ENCODE measurements at regions not wholly inside any gene's neighbourhood (a gene's known extent, or its start where the extent isn't known, plus 50 kb on each side); places are given as distances from the start of the nearest gene placed in this dataset.

- TF ChIP-seq SCRT2 (tag by site-specific recombination; IDR thresholded peaks at IDR 0.05): no peak
- TF ChIP-seq KLF9 (tag by site-specific recombination; IDR thresholded peaks at IDR 0.05; ENCODE audit: low read depth): no peak
- TF ChIP-seq YY1 (tag by site-specific recombination; IDR thresholded peaks at IDR 0.05): no peak
- TF ChIP-seq ZNF132 (tag by site-specific recombination; IDR thresholded peaks at IDR 0.05; ENCODE audit: borderline replicate concordance): no peak
- TF ChIP-seq ZNF76 (tag by site-specific recombination; IDR thresholded peaks at IDR 0.05; ENCODE audit: borderline replicate concordance, low read depth): no peak
- TF ChIP-seq CTCF (tag by site-specific recombination; IDR thresholded peaks at IDR 0.05): no peak
- no peak for TF ChIP-seq ZNF639 (tag by site-specific recombination; IDR thresholded peaks at IDR 0.05)
- no peak for TF ChIP-seq ZNF423 (tag by site-specific recombination; IDR thresholded peaks at IDR 0.05)
- TF ChIP-seq OVOL3 (tag by site-specific recombination; IDR thresholded peaks at IDR 0.05): no peak
- TF ChIP-seq ZNF530 (tag by site-specific recombination; IDR thresholded peaks at IDR 0.05; ENCODE audit: low read depth): no peak
- no peak for TF ChIP-seq REST (tag by site-specific recombination; IDR thresholded peaks at IDR 0.05)
- no peak for TF ChIP-seq ZNF529 (tag by site-specific recombination; IDR thresholded peaks at IDR 0.05; ENCODE audit: insufficient replicate concordance)
- no peak for TF ChIP-seq ZBTB20 (tag by site-specific recombination; IDR thresholded peaks at IDR 0.05)
Observed at GRCh38 chr10:94065362-94065761, 71.6 kb downstream of the PLCE1 start.

Data from HEK293 (cell line).